PFSK-1 (cell line): ENCODE measurements at regions not wholly inside any gene's neighbourhood (a gene's known extent, or its start where the extent isn't known, plus 50 kb on each side); places are given as distances from the start of the nearest gene placed in this dataset.

Source experiments
- POLR2AphosphoS5 ChIP-seq: IDR thresholded peaks from 2 replicates; pipeline ENCODE4 v1.6.1; 2012; ENCODE audit warnings: low read depth, mild to moderate bottlenecking, control low read depth, low read length, moderate library complexity
- REST ChIP-seq, 2 experiments: IDR thresholded peaks; 2 replicates each; pipeline versions ENCODE4 v1.6.1 to v1.8.0; 2011 to 2012; ENCODE audit warnings: low read depth in 2 of 2, low read length in 2 of 2, control low read depth in 1 of 2, inconsistent platforms in 1 of 2, mild to moderate bottlenecking in 1 of 2, moderate library complexity in 1 of 2; ENCODE audit not compliant: insufficient read depth in 1 of 2
- SIN3A ChIP-seq: IDR thresholded peaks from 2 replicates; pipeline ENCODE4 v1.6.1; 2012; ENCODE audit warnings: mild to moderate bottlenecking, low read length, moderate library complexity, borderline replicate concordance; ENCODE audit not compliant: insufficient read depth
- TAF1 ChIP-seq: IDR thresholded peaks from 2 replicates; pipeline ENCODE4 v1.6.1; 2012; ENCODE audit warnings: low read length, control low read depth, borderline replicate concordance; ENCODE audit not compliant: insufficient read depth

GRCh38 chr6:128597004-128597403 lies 76.6 kb upstream of the PTPRK start:
- no peak for TF ChIP-seq TAF1
- no peak for TF ChIP-seq REST (IDR thresholded peaks at IDR 0.05; ENCODE audit: insufficient read depth in 1 of 2, low read depth in 2 of 2, low read length in 2 of 2)
- TF ChIP-seq POLR2AphosphoS5 = no peak
- no peak for TF ChIP-seq SIN3A
